HuH-7 (cell line): ENCODE measurements at regions not wholly inside any gene's neighbourhood (a gene's known extent, or its start where the extent isn't known, plus 50 kb on each side); places are given as distances from the start of the nearest gene placed in this dataset.
"Not testable (repeated sequence)": the region's sequence is repeated elsewhere in the genome, so short reads cannot be mapped to it uniquely, and the experiment has no call there.

Experiments used
- DNase-seq: peaks from one replicate; pipeline ENCODE4 v3.0.0; 2011; ENCODE audit warnings: low spot score

- not testable (repeated sequence) for DNase-seq
These were observed 158.0 kb downstream of the GNAI1 start for GRCh38 chr7:80292634-80293033.

DNA sequence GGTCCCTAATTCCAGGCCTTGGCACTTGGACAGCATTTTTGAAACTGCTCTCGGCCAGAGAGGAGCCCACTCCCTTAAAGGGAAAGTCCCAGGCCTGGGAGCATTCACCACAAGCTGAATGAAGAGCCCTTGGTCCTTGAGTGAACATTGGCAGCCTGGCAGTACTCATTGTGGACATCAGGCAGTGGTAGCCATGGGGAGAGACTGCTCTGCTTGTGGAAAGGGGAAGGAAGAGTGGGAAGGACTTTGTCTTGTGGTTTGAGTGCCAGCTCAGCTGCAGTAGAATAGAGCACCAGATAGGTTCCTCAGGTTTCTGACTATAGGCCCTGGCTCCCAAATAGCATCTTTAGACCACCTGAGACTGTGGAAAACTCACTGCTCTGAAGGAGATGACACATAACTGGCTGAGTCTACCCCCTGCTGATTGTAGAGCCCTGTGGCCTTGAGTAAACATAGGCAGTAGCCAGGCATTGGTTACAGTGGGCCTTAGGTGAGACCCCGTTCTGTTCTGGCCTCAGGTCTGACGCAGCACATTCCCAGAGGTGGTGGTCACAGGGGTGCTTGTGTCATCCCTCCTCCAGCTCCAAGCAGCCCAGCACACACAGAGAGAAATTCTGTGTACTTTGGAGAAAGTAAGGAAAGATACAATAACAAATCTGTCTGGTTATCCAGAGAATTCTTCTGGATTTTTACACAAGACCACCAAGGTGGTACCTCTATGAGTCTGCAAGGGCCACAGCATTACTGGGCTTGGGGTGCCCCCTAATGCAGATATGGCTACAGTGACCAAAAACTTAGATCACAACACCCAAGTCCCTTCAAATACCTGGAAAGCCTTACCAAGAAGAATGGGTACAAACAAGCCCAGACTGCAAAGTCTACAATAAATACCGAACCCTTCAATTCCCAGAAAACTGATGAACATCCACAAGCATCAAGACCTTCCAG, 153.8 kb downstream of the GNAI1 start:
- no peak for DNase-seq

GRCh38 chr7:80287400-80288174, 153.0 kb downstream of the GNAI1 start:
- no peak for DNase-seq

GRCh38 chr7:80286611-80287010, 152.0 kb downstream of the GNAI1 start:
- no peak for DNase-seq

DNA sequence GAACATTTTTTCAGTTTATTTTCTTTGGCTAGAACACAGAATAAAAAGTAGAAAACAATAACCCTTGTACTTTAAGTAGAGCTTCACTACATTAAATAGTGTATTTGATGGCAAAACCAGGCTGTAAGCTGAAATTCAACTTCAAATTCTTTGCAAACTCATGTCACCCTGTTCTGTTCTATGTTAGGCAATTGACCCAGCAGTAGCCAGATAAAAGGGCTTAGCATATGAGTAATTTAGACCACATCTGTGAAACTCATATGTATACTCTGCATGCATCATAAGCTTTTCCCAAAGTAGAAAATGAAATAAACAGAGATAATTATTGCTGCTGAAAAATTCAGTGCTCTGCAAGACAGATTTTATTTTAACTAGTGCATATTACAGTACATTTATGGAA, 150.2 kb downstream of the GNAI1 start:
- DNase-seq: no peak

- no peak for DNase-seq
These were observed 145.1 kb downstream of the GNAI1 start for GRCh38 chr7:80279760-80280159.

GRCh38 chr7:80278737-80279136, 144.1 kb downstream of the GNAI1 start:
- no peak for DNase-seq

GRCh38 chr7:80277434-80278427, 143.1 kb downstream of the GNAI1 start:
- peak; percentile 6 for DNase-seq
